T47D (cell line): ENCODE measurements at regions not wholly inside any gene's neighbourhood (a gene's known extent, or its start where the extent isn't known, plus 50 kb on each side); places are given as distances from the start of the nearest gene placed in this dataset.
A peak's percentile ranks its signal among the peaks of the same experiment; 100 is the strongest.

Experiments
- DNase-seq, 2 experiments: peaks; one replicate each; pipeline versions ENCODE4 v3.0.0 to v3.0.0-alpha.2; 2011 to 2012; ENCODE audit warnings: low read depth in 1 of 2, low spot score in 1 of 2
- JUND ChIP-seq: IDR thresholded peaks from 2 replicates; pipeline ENCODE4 v1.6.1; 2012; ENCODE audit warnings: low read depth
- in situ Hi-C: cut with HindIII; loops from 2 replicates; pipeline ENCODE4 v1.10.0; 2016; ENCODE audit warnings: low sequenced_read_pairs, low pct_unique_long_range_greater_than_20kb

- no peak for DNase-seq
- TF ChIP-seq JUND: no peak
- in situ Hi-C loops: no loop called here
These were observed 552.1 kb downstream of the TFEC start for GRCh38 chr7:115478426-115478825.

- no peak for TF ChIP-seq JUND
- DNase-seq: no peak
- in situ Hi-C loops: no loop called here
These were observed 553.3 kb downstream of the TFEC start for GRCh38 chr7:115477193-115477651.

GRCh38 chr7:115476671-115477181 is 553.8 kb downstream of the TFEC start:
- no peak for DNase-seq
- TF ChIP-seq JUND: no peak
- in situ Hi-C loops: no loop called here

GRCh38 chr7:115475761-115476385 is 554.0 kb downstream of the MDFIC start:
- in situ Hi-C loops: no loop called here
- no peak for TF ChIP-seq JUND
- peak in 1 of 2 experiments; percentile 41 for DNase-seq

- in situ Hi-C loops: no loop called here
- DNase-seq: no peak
- TF ChIP-seq JUND: no peak
These were observed 553.3 kb downstream of the MDFIC start for GRCh38 chr7:115475206-115475605.

GRCh38 chr7:115474137-115474536 is 552.2 kb downstream of the MDFIC start:
- DNase-seq: no peak
- in situ Hi-C loops: no loop called here
- TF ChIP-seq JUND: no peak

- in situ Hi-C loops: no loop called here
- no peak for DNase-seq
- TF ChIP-seq JUND: no peak
These were observed 550.0 kb downstream of the MDFIC start for GRCh38 chr7:115471891-115472290.

GRCh38 chr7:115462301-115463015 is 540.6 kb downstream of the MDFIC start:
- TF ChIP-seq JUND: no peak
- no peak for DNase-seq
- in situ Hi-C loops: no loop called here

GRCh38 chr7:115449689-115450088 is 527.8 kb downstream of the MDFIC start:
- no peak for TF ChIP-seq JUND
- no peak for DNase-seq
- in situ Hi-C loops: no loop called here

GRCh38 chr7:115447495-115447894 is 525.6 kb downstream of the MDFIC start:
- TF ChIP-seq JUND: no peak
- in situ Hi-C loops: no loop called here
- DNase-seq: no peak

GRCh38 chr7:115441033-115441432 is 519.1 kb downstream of the MDFIC start:
- in situ Hi-C loops: no loop called here
- no peak for TF ChIP-seq JUND
- DNase-seq: no peak

GRCh38 chr7:115435178-115435577 is 513.3 kb downstream of the MDFIC start:
- no peak for DNase-seq
- in situ Hi-C loops: no loop called here
- TF ChIP-seq JUND: no peak

- DNase-seq: no peak
- in situ Hi-C loops: no loop called here
- TF ChIP-seq JUND: no peak
These were observed 508.0 kb downstream of the MDFIC start for GRCh38 chr7:115429918-115430317.
